ENCODE measurements at regions not wholly inside any gene's neighbourhood (a gene's known extent, or its start where the extent isn't known, plus 50 kb on each side); places are given as distances from the start of the nearest gene placed in this dataset.

- Histone ChIP-seq H3K36me3 (replicated peaks in 1 of 2) (no peaks in the 10 kb centered on the region), H3K9me3 (replicated peaks in 1 of 3) (no peaks in the 10 kb centered on the region), H3K27ac (no peak overlapping the region), H3K4me1 (replicated peaks in 1 of 2) (no peaks in the 10 kb centered on the region), H3K4me3 (no peak overlapping the region), H3K27me3 (no peaks in the 10 kb centered on the region)
- DNase-seq = no peak
- intact Hi-C loops (cut with DNase I) = no loop called here
- 88 to 100% (median 98%) methylated on average over 1 of the region's 1 CpG for WGBS, 4 donors
- no peak for TF ChIP-seq CTCF (IDR thresholded peaks at IDR 0.05)
- no peak for TF ChIP-seq POLR2A (IDR thresholded peaks at IDR 0.05)
Observed at GRCh38 chr7:46035166-46035565, 114.1 kb upstream of the IGFBP3 start.

- TF ChIP-seq CTCF (IDR thresholded peaks at IDR 0.05) (no peak), POLR2A (IDR thresholded peaks at IDR 0.05) (no peak)
- intact Hi-C loops (cut with DNase I) = no loop called here
- WGBS, 4 donors = 49 to 68% (median 56%) methylated on average over 5 of the region's 5 CpGs
- Histone ChIP-seq H3K4me3 (no peak overlapping the region), H3K4me1 (replicated peaks in 1 of 2) (no peaks in the 10 kb centered on the region), H3K27ac (no peak overlapping the region), H3K9me3 (replicated peaks in 1 of 3) (no peaks in the 10 kb centered on the region), H3K36me3 (replicated peaks in 1 of 2) (no peaks in the 10 kb centered on the region), H3K27me3 (no peaks in the 10 kb centered on the region)
- DNase-seq = no peak
Observed at GRCh38 chr7:46034056-46034768, 113.1 kb upstream of the IGFBP3 start.

- DNase-seq = no peak
- no peaks in the 10 kb centered on the region for H3K9me3 ChIP-seq (replicated peaks in 1 of 3)
- no peak overlapping the region for H3K4me3 ChIP-seq
- 91 to 94% (median 92%) methylated on average over 6 of the region's 6 CpGs for WGBS, 4 donors
- intact Hi-C loops (cut with DNase I) = no loop called here
- TF ChIP-seq CTCF (IDR thresholded peaks at IDR 0.05) = no peak
- TF ChIP-seq POLR2A (IDR thresholded peaks at IDR 0.05) = no peak
- no peaks in the 10 kb centered on the region for H3K4me1 ChIP-seq (replicated peaks in 1 of 2)
- H3K27ac ChIP-seq = no peak overlapping the region
- no peaks in the 10 kb centered on the region for H3K36me3 ChIP-seq (replicated peaks in 1 of 2)
- no peaks in the 10 kb centered on the region for H3K27me3 ChIP-seq
Observed at GRCh38 chr7:46033592-46033991, 112.5 kb upstream of the IGFBP3 start.

GRCh38 chr7:46032942-46033341, 111.9 kb upstream of the IGFBP3 start:
- no peak for DNase-seq
- Histone ChIP-seq H3K9me3 (replicated peaks in 1 of 3) (no peaks in the 10 kb centered on the region), H3K4me1 (replicated peaks in 1 of 2) (no peaks in the 10 kb centered on the region), H3K4me3 (no peak overlapping the region), H3K36me3 (replicated peaks in 1 of 2) (no peaks in the 10 kb centered on the region), H3K27me3 (no peaks in the 10 kb centered on the region), H3K27ac (no peak overlapping the region)
- TF ChIP-seq POLR2A (IDR thresholded peaks at IDR 0.05) = no peak
- no peak for TF ChIP-seq CTCF (IDR thresholded peaks at IDR 0.05)
- WGBS, 4 donors = 92 to 98% (median 96%) methylated on average over 2 of the region's 2 CpGs
- intact Hi-C loops (cut with DNase I) = no loop called here

All from adrenal gland (tissue), 9 donors.